ENCODE measurements at regions not wholly inside any gene's neighbourhood (a gene's known extent, or its start where the extent isn't known, plus 50 kb on each side); places are given as distances from the start of the nearest gene placed in this dataset.

DNA sequence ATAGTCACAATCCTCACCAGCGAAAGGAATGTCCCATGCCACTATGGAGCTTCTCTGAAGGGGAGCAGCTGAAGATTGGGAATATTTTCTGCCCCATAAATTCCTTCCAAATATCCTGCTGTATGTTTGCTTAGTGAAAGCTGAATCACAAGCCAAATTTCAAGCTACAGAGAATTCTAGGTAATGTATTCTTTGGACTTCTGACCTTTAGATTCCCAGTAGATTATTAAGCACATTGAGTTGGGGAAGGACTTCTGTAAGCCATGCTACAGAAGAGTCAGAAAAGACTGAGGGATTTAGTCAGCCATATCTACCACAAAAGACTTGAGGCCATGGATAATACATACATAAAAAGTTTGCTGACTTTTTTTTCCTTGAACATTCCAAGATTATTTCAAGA is 1342.0 kb upstream of the NUDT12 start:
- TF ChIP-seq, protein P1, sequence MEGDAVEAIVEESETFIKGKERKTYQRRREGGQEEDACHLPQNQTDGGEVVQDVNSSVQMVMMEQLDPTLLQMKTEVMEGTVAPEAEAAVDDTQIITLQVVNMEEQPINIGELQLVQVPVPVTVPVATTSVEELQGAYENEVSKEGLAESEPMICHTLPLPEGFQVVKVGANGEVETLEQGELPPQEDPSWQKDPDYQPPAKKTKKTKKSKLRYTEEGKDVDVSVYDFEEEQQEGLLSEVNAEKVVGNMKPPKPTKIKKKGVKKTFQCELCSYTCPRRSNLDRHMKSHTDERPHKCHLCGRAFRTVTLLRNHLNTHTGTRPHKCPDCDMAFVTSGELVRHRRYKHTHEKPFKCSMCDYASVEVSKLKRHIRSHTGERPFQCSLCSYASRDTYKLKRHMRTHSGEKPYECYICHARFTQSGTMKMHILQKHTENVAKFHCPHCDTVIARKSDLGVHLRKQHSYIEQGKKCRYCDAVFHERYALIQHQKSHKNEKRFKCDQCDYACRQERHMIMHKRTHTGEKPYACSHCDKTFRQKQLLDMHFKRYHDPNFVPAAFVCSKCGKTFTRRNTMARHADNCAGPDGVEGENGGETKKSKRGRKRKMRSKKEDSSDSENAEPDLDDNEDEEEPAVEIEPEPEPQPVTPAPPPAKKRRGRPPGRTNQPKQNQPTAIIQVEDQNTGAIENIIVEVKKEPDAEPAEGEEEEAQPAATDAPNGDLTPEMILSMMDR (conservative IDR thresholded peaks at IDR 0.05; ENCODE audit: low read length), result no peak
- no peak for TF ChIP-seq EZH2phosphoT487 (IDR thresholded peaks at IDR 0.05; ENCODE audit: borderline replicate concordance, low read depth, low read length)
- H4K20me1 ChIP-seq (ENCODE audit: insufficient read depth, low read length), result no peaks in the 10 kb centered on the region
- no peaks in the 10 kb centered on the region for H3K9me2 ChIP-seq (ENCODE audit: insufficient read depth, low read length)
- no peak overlapping the region for H2AFZ ChIP-seq (ENCODE audit: low read length)
- no peaks in the 10 kb centered on the region for H3K36me3 ChIP-seq (ENCODE audit: insufficient read depth, low read length)
- H3K4me3 ChIP-seq (ENCODE audit: low read depth, low read length, poor library complexity, severe bottlenecking), result no peak overlapping the region
- H3K4me1 ChIP-seq (ENCODE audit: insufficient read depth, low read length, poor library complexity, severe bottlenecking), result no peaks in the 10 kb centered on the region
- CTCF ChIA-PET (ENCODE audit: unreplicated experiment), result no interaction called here
- no peak for DNase-seq (ENCODE audit: low spot score)
- no peaks in the 10 kb centered on the region for H3K79me2 ChIP-seq (ENCODE audit: insufficient read depth, low read depth, low read length)
- intact Hi-C loops (cut with micrococcal nuclease; ENCODE audit: unreplicated experiment), result no loop called here
- POLR2A ChIA-PET, result interaction anchor here (0.6 to 1.5 kb wide), 2 partner anchors 8 to 371 kb away, joined by 3 to 4 read pairs; no protein-coding TSS in a partner anchor
- no peak overlapping the region for H3K27ac ChIP-seq (ENCODE audit: low read depth, low read length, poor library complexity, severe bottlenecking)
- H3K9me3 ChIP-seq (ENCODE audit: low read length), result no peaks in the 10 kb centered on the region
- BruUV-seq (replicated peaks), result no TSS peak
- H3K4me2 ChIP-seq (ENCODE audit: low read length), result no peak overlapping the region

DNA sequence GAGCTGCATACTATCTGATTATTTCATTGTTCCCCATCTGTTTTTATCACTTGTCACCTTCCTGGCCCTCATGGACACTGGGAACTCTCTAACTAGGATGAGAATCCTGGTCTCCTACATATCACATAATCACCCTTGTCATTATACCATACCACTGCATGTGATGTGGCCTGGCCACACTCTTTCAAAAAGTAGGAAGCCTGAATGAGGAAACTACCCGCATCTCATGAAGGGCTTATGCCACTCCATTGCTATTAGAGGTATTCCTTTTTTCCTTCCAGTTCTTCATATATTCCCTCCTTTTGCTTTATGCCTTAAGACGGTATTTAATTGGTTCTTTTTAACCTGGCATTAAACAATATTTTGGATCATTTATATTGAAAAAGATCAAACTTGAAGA is 1341.4 kb upstream of the NUDT12 start:
- H3K4me3 ChIP-seq (ENCODE audit: low read depth, low read length, poor library complexity, severe bottlenecking), result no peak overlapping the region
- ChIA-PET POLR2A (no interaction called here), CTCF (ENCODE audit: unreplicated experiment) (no interaction called here)
- H3K4me1 ChIP-seq (ENCODE audit: insufficient read depth, low read length, poor library complexity, severe bottlenecking), result no peaks in the 10 kb centered on the region
- H3K9me3 ChIP-seq (ENCODE audit: low read length), result no peaks in the 10 kb centered on the region
- no peak overlapping the region for H3K4me2 ChIP-seq (ENCODE audit: low read length)
- intact Hi-C loops (cut with micrococcal nuclease; ENCODE audit: unreplicated experiment), result no loop called here
- BruUV-seq (replicated peaks), result no TSS peak
- DNase-seq (ENCODE audit: low spot score), result no peak
- no peaks in the 10 kb centered on the region for H3K36me3 ChIP-seq (ENCODE audit: insufficient read depth, low read length)
- no peaks in the 10 kb centered on the region for H3K79me2 ChIP-seq (ENCODE audit: insufficient read depth, low read depth, low read length)
- H4K20me1 ChIP-seq (ENCODE audit: insufficient read depth, low read length), result no peaks in the 10 kb centered on the region
- no peak for TF ChIP-seq EZH2phosphoT487 (IDR thresholded peaks at IDR 0.05; ENCODE audit: borderline replicate concordance, low read depth, low read length)
- TF ChIP-seq, protein P1 (conservative IDR thresholded peaks at IDR 0.05; ENCODE audit: low read length), result no peak
- no peaks in the 10 kb centered on the region for H3K9me2 ChIP-seq (ENCODE audit: insufficient read depth, low read length)
- no peak overlapping the region for H3K27ac ChIP-seq (ENCODE audit: low read depth, low read length, poor library complexity, severe bottlenecking)
- H2AFZ ChIP-seq (ENCODE audit: low read length), result no peak overlapping the region

DNA sequence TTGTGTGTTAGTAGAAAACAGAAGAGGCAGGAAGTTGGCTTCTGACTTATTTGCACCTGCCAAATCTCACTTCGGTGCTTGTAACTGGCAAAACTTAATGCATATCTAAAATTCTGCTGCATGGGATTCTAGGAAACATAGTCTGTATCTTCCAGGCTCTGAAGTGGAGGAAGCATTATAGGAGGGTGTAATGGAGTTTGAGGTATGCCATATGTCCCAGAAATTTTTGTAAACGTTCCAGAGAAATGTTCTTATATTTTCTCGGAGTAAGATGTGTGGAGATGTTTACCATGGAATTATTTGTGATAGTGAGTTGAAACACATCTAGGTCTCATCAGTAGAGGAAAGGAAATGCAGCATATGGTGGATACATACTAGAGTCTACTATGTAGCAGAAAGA is 1329.0 kb upstream of the NUDT12 start:
- Histone ChIP-seq H3K36me3 (ENCODE audit: insufficient read depth, low read length) (no peaks in the 10 kb centered on the region), H3K9me3 (ENCODE audit: low read length) (no peaks in the 10 kb centered on the region), H3K79me2 (ENCODE audit: insufficient read depth, low read depth, low read length) (no peaks in the 10 kb centered on the region), H3K27ac (ENCODE audit: low read depth, low read length, poor library complexity, severe bottlenecking) (no peak overlapping the region), H2AFZ (ENCODE audit: low read length) (no peak overlapping the region), H3K9me2 (ENCODE audit: insufficient read depth, low read length) (no peaks in the 10 kb centered on the region), H3K4me1 (ENCODE audit: insufficient read depth, low read length, poor library complexity, severe bottlenecking) (no peaks in the 10 kb centered on the region), H3K4me3 (ENCODE audit: low read depth, low read length, poor library complexity, severe bottlenecking) (no peak overlapping the region), H3K4me2 (ENCODE audit: low read length) (no peak overlapping the region), H4K20me1 (ENCODE audit: insufficient read depth, low read length) (no peaks in the 10 kb centered on the region)
- ChIA-PET POLR2A (no interaction called here), CTCF (ENCODE audit: unreplicated experiment) (no interaction called here)
- TF ChIP-seq EZH2phosphoT487 (IDR thresholded peaks at IDR 0.05; ENCODE audit: borderline replicate concordance, low read depth, low read length), result no peak
- TF ChIP-seq, protein P1 (conservative IDR thresholded peaks at IDR 0.05; ENCODE audit: low read length), result no peak
- intact Hi-C loops (cut with micrococcal nuclease; ENCODE audit: unreplicated experiment), result no loop called here
- DNase-seq (ENCODE audit: low spot score), result no peak
- BruUV-seq (replicated peaks), result no TSS peak
